Right atrium auricular region (tissue), 2 donors: ENCODE measurements at regions not wholly inside any gene's neighbourhood (a gene's known extent, or its start where the extent isn't known, plus 50 kb on each side); places are given as distances from the start of the nearest gene placed in this dataset.

Experiments used
- DNase-seq: peaks from one replicate; pipeline ENCODE4 v3.0.0-alpha.2; 2019; ENCODE audit warnings: low spot score
- H3K27ac ChIP-seq, 2 donors: fragments of 200-600 bp; sonication (generic); 1 replicate in 1 of 2; 2 replicates in 1 of 2; pipeline ENCODE4 v1.5.1; 2016 to 2019
- H3K27me3 ChIP-seq, 2 donors: fragments of 200-600 bp; sonication (generic); one replicate each; pipeline versions ENCODE4 v1.5.1 to v1.6.0; 2017 to 2019
- H3K36me3 ChIP-seq: fragments of 200-600 bp; sonication (generic); one replicate; pipeline ENCODE4 v1.5.1; 2016
- H3K4me1 ChIP-seq, 2 donors: fragments of 200-600 bp; sonication (generic); one replicate each; pipeline versions ENCODE4 v1.5.1 to v1.6.0; 2017 to 2019
- H3K4me3 ChIP-seq, 2 donors: fragments of 200-600 bp; sonication (generic); 1 replicate in 1 of 2; 2 replicates in 1 of 2; pipeline ENCODE4 v1.5.1; 2017 to 2019; ENCODE audit warnings: mild to moderate bottlenecking in 1 of 2, moderate library complexity in 1 of 2
- H3K9me3 ChIP-seq, 2 donors: fragments of 200-600 bp; sonication (generic); one replicate each; pipeline ENCODE4 v1.5.1; 2019
- TF ChIP-seq, protein P1 (sequence below), 2 donors: fragments of 200-600 bp; sonication (generic); IDR thresholded peaks; one replicate each; pipeline ENCODE4 v1.5.1; 2019; ENCODE audit warnings: antibody characterized with exemption in 2 of 2

DNA sequence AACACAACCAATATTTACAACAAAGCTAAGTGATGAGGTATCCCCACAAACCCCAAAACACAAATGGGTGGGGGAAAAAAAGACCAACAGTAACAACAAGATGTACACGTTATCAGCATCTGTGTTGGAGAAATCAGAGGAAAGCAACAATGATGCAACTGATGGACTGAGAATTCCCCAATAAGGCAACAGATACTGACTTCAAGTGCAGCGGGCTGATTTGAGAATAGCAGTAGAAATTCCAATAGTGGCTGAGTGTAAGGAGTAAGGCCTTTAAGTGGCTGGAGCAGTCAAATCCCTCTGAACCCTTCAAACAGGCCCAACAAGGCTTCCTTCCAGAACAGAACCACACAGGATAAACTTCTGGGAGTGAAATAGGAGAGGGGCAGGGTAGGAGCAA, 97.6 kb downstream of the TM2D1 start:
- H3K36me3 ChIP-seq, result no peaks in the 10 kb centered on the region
- TF ChIP-seq, protein P1, sequence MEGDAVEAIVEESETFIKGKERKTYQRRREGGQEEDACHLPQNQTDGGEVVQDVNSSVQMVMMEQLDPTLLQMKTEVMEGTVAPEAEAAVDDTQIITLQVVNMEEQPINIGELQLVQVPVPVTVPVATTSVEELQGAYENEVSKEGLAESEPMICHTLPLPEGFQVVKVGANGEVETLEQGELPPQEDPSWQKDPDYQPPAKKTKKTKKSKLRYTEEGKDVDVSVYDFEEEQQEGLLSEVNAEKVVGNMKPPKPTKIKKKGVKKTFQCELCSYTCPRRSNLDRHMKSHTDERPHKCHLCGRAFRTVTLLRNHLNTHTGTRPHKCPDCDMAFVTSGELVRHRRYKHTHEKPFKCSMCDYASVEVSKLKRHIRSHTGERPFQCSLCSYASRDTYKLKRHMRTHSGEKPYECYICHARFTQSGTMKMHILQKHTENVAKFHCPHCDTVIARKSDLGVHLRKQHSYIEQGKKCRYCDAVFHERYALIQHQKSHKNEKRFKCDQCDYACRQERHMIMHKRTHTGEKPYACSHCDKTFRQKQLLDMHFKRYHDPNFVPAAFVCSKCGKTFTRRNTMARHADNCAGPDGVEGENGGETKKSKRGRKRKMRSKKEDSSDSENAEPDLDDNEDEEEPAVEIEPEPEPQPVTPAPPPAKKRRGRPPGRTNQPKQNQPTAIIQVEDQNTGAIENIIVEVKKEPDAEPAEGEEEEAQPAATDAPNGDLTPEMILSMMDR (IDR thresholded peaks at IDR 0.05), result no peak
- peak overlapping the region in 1 of 2 donors; percentile 37 for H3K27ac ChIP-seq
- H3K9me3 ChIP-seq, result no peaks in the 10 kb centered on the region
- no peak overlapping the region for H3K4me3 ChIP-seq
- no peaks in the 10 kb centered on the region for H3K27me3 ChIP-seq
- no peak for DNase-seq
- no peaks in the 10 kb centered on the region for H3K4me1 ChIP-seq

DNA sequence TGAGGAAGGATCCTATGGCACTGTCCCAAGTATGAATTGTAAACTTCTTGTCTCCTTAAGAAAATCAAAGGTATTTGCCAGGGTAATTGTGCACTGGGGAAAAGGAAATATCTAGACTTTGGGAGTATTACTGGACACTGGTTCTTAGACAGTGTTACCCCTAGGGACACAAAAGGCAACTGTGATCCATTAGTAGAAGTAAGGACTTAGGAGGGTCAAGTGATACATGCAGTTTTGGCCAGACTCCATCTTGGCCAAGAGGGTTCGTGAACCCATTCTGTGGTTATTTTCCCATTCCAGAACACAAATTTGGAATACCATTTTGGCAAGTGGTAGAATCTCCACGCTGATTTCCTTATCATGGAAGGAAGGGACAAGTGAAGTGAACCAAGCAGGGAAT, 98.1 kb downstream of the TM2D1 start:
- H3K27me3 ChIP-seq, result no peaks in the 10 kb centered on the region
- no peak for DNase-seq
- H3K36me3 ChIP-seq, result no peaks in the 10 kb centered on the region
- TF ChIP-seq, protein P1 (IDR thresholded peaks at IDR 0.05), result no peak
- no peaks in the 10 kb centered on the region for H3K4me1 ChIP-seq
- H3K9me3 ChIP-seq, result no peaks in the 10 kb centered on the region
- no peak overlapping the region for H3K4me3 ChIP-seq
- peak overlapping the region in 1 of 2 donors; percentile 37 for H3K27ac ChIP-seq

DNA sequence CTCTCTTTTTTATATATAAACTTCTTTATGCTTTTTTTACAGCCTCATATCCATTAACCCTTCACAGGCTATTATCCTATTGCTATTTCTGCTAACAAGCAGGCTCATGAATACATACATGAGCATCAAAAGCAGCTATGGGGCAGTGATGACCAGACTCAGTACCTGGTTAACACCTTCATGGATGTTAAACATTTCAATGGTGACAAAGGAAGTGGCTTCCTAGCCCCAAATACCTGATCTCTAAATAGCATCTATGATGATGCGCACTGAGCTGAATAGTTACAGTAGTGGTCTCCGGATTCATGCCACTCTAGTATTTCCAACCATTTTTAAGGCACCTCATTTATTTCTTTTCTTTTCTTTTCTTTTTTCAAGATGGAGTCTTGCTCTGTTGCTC, 101.1 kb downstream of the TM2D1 start:
- no peak overlapping the region for H3K4me3 ChIP-seq
- DNase-seq, result no peak
- TF ChIP-seq, protein P1 (IDR thresholded peaks at IDR 0.05), result no peak
- no peaks in the 10 kb centered on the region for H3K36me3 ChIP-seq
- H3K4me1 ChIP-seq, result no peaks in the 10 kb centered on the region
- no peaks in the 10 kb centered on the region for H3K27me3 ChIP-seq
- no peak overlapping the region for H3K27ac ChIP-seq
- H3K9me3 ChIP-seq, result no peaks in the 10 kb centered on the region

DNA sequence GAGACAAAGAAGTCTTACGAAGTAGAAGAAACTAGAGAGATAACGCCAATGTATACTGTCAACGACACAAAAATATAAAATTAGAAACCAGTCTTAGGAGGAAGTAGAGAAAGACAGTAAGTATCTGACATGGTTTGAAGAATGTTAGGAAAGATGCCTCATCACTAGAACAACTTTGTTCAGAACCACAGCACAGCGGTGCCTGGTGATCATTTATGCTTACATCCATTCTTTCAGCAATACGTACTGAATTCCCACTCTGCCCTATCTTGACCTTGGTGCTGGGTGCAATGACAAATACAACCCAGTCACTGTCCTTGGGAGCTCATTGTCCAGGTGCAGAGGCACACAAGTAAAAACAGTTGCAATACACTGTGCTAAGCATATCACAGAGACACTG, 104.4 kb downstream of the TM2D1 start:
- no peaks in the 10 kb centered on the region for H3K4me1 ChIP-seq
- no peak overlapping the region for H3K27ac ChIP-seq
- TF ChIP-seq, protein P1 (IDR thresholded peaks at IDR 0.05), result no peak
- DNase-seq, result no peak
- H3K4me3 ChIP-seq, result no peak overlapping the region
- H3K36me3 ChIP-seq, result no peaks in the 10 kb centered on the region
- no peaks in the 10 kb centered on the region for H3K27me3 ChIP-seq
- no peaks in the 10 kb centered on the region for H3K9me3 ChIP-seq

DNA sequence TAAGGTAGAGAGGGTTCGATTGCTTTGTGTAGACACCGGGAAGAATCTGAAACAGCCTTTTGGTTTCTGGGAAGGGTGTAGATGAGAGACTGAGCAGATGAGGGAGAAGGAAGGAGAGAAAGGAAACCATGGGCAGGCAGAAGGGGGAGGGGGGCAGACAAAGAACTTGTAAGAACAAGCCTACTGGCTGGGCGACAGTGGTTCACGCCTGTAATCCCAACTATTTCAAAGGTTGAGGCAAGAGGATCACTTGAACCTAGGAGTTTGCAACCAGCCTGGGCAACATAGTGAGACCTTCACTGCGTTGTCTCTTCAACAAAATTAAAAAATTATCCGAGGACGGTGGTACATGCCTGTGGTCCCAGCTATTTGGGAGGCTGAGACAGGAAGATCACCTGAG, 106.2 kb downstream of the TM2D1 start:
- H3K4me1 ChIP-seq, result no peaks in the 10 kb centered on the region
- no peaks in the 10 kb centered on the region for H3K36me3 ChIP-seq
- H3K27me3 ChIP-seq, result no peaks in the 10 kb centered on the region
- TF ChIP-seq, protein P1 (IDR thresholded peaks at IDR 0.05), result no peak
- DNase-seq, result no peak
- no peak overlapping the region for H3K4me3 ChIP-seq
- H3K9me3 ChIP-seq, result no peaks in the 10 kb centered on the region
- no peak overlapping the region for H3K27ac ChIP-seq

DNA sequence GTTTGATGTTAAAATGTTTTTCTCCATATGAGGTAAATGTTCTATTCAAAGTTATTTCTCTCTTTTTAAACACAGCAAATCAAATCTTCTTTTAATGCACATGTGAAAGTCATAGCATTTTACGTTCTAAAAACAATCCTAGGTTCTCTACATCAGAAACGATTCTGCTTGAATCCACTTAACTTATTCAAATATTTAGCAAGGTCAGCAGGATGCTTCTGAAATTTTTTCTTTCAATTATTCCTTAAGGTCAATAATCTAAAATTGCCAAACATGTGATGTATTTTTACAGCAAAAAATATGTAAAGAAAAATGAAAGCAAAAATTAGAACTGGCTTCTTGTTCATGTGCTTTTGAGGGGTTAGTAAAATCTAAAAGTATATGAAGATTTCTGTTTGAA, 106.7 kb downstream of the TM2D1 start:
- no peaks in the 10 kb centered on the region for H3K36me3 ChIP-seq
- no peaks in the 10 kb centered on the region for H3K9me3 ChIP-seq
- TF ChIP-seq, protein P1 (IDR thresholded peaks at IDR 0.05), result no peak
- DNase-seq, result no peak
- H3K4me3 ChIP-seq, result no peak overlapping the region
- H3K27ac ChIP-seq, result no peak overlapping the region
- no peaks in the 10 kb centered on the region for H3K27me3 ChIP-seq
- H3K4me1 ChIP-seq, result no peaks in the 10 kb centered on the region
